ENCODE measurements at regions not wholly inside any gene's neighbourhood (a gene's known extent, or its start where the extent isn't known, plus 50 kb on each side); places are given as distances from the start of the nearest gene placed in this dataset.

DNA sequence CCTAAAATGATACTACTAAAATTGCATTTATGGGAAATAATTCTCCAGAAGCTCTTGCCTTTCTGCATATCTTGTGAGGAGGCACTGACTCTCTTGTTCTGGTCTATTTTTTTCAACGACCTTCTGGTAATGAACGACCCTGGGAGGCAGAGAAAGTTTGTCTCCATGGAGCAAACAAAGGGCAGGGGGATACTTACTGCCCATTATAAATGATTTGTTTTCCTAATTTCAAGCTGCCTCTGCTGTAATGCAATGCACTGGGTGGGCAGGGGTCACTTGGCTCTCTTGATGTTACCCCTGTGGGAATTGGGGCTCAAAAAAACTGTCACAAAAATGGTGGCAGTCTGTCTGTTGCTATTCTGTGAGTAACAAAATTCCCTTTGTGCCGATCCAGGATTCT is 643.2 kb downstream of the LIG4 start:
- CTCF ChIA-PET = no interaction called here
- no peaks in the 10 kb centered on the region for H3K36me3 ChIP-seq (ENCODE audit: control insufficient read depth, insufficient read depth, low read length)
- TF ChIP-seq, protein P1, sequence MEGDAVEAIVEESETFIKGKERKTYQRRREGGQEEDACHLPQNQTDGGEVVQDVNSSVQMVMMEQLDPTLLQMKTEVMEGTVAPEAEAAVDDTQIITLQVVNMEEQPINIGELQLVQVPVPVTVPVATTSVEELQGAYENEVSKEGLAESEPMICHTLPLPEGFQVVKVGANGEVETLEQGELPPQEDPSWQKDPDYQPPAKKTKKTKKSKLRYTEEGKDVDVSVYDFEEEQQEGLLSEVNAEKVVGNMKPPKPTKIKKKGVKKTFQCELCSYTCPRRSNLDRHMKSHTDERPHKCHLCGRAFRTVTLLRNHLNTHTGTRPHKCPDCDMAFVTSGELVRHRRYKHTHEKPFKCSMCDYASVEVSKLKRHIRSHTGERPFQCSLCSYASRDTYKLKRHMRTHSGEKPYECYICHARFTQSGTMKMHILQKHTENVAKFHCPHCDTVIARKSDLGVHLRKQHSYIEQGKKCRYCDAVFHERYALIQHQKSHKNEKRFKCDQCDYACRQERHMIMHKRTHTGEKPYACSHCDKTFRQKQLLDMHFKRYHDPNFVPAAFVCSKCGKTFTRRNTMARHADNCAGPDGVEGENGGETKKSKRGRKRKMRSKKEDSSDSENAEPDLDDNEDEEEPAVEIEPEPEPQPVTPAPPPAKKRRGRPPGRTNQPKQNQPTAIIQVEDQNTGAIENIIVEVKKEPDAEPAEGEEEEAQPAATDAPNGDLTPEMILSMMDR (IDR thresholded peaks at IDR 0.05; ENCODE audit: insufficient read depth, low read depth, low read length) = no peak
- no peaks in the 10 kb centered on the region for H3K27me3 ChIP-seq (ENCODE audit: control insufficient read depth, insufficient read depth, low read length)
- DNase-seq (ENCODE audit: low read depth) = no peak
- POLR2A ChIA-PET = no interaction called here
- no peak overlapping the region for H3K4me3 ChIP-seq (ENCODE audit: low read depth, low read length)

DNA sequence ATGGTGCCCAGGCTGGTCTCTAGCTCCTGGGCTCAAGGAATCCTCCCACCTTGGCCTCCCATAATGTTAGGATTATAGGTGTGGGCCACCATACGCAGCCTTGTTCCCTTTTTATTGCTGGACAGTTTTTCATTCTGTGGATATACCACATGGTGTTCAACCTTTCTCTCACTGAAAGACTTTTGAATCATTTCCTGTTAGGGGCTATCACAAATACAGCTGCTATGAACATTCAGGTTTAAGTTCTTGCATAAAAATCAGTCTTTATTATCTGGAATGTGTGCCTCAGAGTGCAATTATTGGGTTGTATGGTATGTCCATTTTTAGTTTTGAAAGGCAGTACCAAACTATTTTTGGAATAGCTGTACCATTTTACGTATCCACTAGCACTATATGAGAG is 647.2 kb downstream of the LIG4 start:
- ChIA-PET CTCF (no interaction called here), POLR2A (no interaction called here)
- TF ChIP-seq, protein P1 (IDR thresholded peaks at IDR 0.05; ENCODE audit: insufficient read depth, low read depth, low read length) = no peak
- Histone ChIP-seq H3K4me3 (ENCODE audit: low read depth, low read length) (no peak overlapping the region), H3K27me3 (ENCODE audit: control insufficient read depth, insufficient read depth, low read length) (no peaks in the 10 kb centered on the region), H3K36me3 (ENCODE audit: control insufficient read depth, insufficient read depth, low read length) (no peaks in the 10 kb centered on the region)
- DNase-seq (ENCODE audit: low read depth) = no peak

GRCh38 chr13:107563099-107563925 is 652.0 kb downstream of the LIG4 start:
- TF ChIP-seq, protein P1 (IDR thresholded peaks at IDR 0.05; ENCODE audit: insufficient read depth, low read depth, low read length) = no peak
- Histone ChIP-seq H3K4me3 (ENCODE audit: low read depth, low read length) (no peak overlapping the region), H3K36me3 (ENCODE audit: control insufficient read depth, insufficient read depth, low read length) (no peaks in the 10 kb centered on the region), H3K27me3 (ENCODE audit: control insufficient read depth, insufficient read depth, low read length) (no peaks in the 10 kb centered on the region)
- ChIA-PET CTCF (no interaction called here), POLR2A (no interaction called here)
- no peak for DNase-seq (ENCODE audit: low read depth)

- Histone ChIP-seq H3K27me3 (ENCODE audit: control insufficient read depth, insufficient read depth, low read length) (no peaks in the 10 kb centered on the region), H3K36me3 (ENCODE audit: control insufficient read depth, insufficient read depth, low read length) (no peaks in the 10 kb centered on the region), H3K4me3 (ENCODE audit: low read depth, low read length) (no peak overlapping the region)
- no peak for DNase-seq (ENCODE audit: low read depth)
- TF ChIP-seq, protein P1 (IDR thresholded peaks at IDR 0.05; ENCODE audit: insufficient read depth, low read depth, low read length) = no peak
- ChIA-PET POLR2A (no interaction called here), CTCF (no interaction called here)
Measured at GRCh38 chr13:107562203-107562602, 653.1 kb downstream of the LIG4 start.

DNA sequence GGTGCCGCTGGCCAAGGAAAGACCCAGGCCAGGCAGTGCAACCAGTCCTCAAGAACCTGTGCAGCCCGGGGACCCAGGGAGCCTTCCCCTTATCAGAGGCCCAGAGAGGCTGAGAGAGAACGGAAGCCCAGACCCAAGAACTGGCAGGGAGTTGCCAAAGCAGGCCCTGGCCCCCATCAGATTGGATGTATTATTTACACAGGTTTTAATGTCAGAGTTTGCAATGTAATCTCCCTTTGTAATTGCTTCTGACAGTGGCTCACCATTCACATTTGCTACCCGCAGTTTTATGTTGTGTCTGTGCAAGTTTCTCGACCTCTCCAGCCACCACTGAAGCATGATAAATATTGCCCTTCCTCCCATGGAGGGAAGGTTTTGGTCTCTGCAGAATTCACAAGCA is 660.9 kb downstream of the LIG4 start:
- Histone ChIP-seq H3K27me3 (ENCODE audit: control insufficient read depth, insufficient read depth, low read length) (no peaks in the 10 kb centered on the region), H3K4me3 (ENCODE audit: low read depth, low read length) (no peak overlapping the region), H3K36me3 (ENCODE audit: control insufficient read depth, insufficient read depth, low read length) (no peaks in the 10 kb centered on the region)
- TF ChIP-seq, protein P1 (IDR thresholded peaks at IDR 0.05; ENCODE audit: insufficient read depth, low read depth, low read length) = no peak
- ChIA-PET POLR2A (no interaction called here), CTCF (no interaction called here)
- no peak for DNase-seq (ENCODE audit: low read depth)

Data from BJ (cell line).